Endothelial cell of hepatic sinusoid (primary cell): ENCODE measurements at regions not wholly inside any gene's neighbourhood (a gene's known extent, or its start where the extent isn't known, plus 50 kb on each side); places are given as distances from the start of the nearest gene placed in this dataset.

Source experiments
- in situ Hi-C: cut with HindIII; loops from 2 replicates; pipeline ENCODE4 v1.10.0; 2017; ENCODE audit warnings: low sequenced_read_pairs

DNA sequence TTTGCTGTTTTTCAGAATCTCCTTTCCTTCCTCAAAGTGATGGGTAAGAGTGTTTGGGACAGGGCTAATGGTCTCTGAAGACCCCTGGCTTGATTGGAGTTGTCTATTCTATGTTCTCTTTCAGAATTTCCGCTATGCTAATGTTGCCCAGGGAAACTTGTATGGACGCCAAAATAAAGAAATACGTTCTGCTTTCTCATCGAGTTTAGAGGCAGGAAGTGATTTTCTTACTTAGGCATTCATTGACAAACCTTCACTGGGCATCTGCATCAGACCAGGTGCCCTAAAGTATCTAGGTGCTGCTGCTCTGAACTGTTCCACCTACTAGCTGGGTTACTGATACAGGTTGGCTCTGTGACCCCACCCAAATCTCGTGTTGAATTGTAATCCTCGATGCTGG, 787.9 kb upstream of the EEF2KMT start:
- in situ Hi-C loops = no loop called here

DNA sequence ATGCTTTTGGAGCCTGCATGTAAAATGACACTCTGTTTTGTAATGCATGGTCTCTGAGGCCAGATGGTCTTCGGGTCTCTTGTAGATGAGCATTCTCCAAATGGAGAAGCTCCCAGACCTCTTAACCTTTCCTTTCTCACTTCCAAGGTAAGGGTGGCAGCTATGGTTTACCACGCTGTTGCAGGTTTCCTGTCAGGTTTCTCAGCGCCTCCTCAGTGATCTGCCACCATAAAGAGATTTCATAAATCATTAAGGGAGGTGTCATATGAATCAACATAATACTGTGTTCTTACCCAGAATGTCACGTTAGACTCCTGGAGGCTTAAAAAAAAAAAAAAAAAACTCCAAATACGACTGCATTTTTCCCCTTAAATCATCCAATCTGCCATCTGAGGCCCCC, 787.4 kb upstream of the EEF2KMT start:
- in situ Hi-C loops = no loop called here

DNA sequence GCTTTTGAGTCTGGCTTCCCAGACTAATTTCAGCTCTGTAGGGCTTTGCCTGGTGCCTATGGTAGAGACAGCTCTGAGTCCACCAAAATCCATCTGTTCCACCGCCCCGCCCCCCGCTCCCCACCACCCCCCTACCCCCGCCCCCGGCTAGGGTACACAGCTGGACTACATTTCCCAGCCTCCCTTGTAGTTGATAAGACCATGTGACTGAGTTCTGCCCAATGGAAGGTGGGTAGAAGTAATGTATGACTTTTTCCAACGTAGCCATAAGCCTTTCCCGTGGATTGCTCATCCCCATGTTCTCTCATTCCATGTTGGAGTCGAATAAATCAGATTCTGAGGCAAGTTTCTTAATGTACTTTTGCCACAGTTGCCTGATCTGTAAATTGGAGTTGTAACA, 786.7 kb upstream of the EEF2KMT start:
- in situ Hi-C loops = no loop called here

DNA sequence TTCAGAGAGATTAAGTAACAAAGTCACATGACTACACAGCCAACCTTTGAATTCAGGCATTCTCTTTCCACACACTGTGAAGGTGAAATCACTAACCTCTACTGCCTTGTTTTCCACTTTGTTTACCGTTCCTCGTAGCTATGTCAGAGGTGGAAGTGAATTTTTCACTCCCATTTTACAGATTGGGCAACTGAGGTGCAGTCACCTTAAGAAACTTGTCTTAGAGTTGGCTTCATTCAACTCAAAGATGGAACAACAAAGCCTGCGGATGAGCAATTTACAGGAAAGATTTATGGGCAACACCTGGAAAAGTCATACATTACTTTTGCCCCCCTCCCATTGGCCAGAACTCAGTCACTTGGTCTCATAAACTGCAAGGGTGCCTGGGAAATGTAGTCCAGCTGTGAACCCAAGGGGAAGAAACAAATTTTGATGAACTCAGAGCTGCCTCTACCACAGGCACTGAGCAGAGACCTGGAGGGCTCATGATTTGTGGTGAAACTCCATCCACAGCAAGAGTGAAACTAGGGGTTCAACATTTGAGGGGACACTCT, 784.6 kb upstream of the EEF2KMT start:
- in situ Hi-C loops = no loop called here

DNA sequence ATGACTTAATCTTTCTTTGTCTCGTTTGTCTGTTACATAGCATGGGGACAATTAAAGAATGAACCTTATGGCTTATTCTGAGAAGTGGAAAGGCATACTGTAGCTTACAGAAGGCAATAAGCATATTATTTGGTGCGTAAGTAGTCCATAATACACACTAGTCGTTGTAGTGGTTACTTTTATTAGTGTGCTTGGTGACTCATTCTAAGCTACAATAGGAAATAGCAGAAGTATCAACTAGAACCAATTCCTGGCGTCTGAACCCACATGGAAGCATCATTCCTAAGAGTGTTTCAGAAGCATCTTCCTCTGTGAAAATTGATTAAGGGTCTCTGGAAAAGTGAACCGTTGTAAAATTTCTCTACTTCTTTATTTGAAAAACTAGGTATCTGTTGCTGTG, 777.8 kb upstream of the EEF2KMT start:
- in situ Hi-C loops = no loop called here

DNA sequence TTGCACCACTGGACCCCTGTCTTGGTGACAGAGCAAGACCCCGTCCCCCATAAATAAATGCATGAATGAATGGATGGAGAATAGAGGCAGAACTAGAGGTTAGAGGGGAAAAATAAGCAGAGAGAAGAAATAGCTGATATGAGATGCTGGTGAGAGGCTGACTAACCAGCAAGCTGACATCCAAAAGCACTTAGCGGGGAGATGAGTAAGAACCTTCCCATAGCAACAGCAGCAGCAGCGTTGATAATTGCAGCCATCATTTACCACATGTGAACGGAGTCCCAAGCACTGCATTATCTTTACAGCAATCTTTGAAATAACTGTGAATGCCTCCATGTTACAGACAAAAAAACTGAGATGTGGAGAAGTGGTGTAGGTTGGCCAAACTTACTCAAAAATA, 777.3 kb upstream of the EEF2KMT start:
- in situ Hi-C loops = no loop called here

DNA sequence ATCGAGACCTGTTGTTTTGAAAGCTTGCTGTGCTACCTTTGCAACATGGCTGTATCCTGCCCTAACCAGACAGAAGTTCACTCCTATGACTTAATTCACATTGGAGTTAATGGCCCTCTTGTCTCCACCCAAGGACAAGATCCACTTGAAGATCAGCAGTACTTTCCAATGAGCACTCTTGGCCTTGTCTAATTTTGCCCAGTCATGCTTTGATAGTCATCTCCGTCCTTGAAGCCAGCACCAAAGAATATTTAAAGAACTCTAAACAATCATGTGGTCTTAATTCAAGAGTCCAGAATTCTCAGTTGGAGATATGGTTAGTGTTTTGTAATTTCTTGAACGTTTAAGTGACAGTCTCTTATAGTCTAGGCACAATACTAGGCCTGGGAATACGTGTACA, 775.6 kb upstream of the EEF2KMT start:
- in situ Hi-C loops = no loop called here

DNA sequence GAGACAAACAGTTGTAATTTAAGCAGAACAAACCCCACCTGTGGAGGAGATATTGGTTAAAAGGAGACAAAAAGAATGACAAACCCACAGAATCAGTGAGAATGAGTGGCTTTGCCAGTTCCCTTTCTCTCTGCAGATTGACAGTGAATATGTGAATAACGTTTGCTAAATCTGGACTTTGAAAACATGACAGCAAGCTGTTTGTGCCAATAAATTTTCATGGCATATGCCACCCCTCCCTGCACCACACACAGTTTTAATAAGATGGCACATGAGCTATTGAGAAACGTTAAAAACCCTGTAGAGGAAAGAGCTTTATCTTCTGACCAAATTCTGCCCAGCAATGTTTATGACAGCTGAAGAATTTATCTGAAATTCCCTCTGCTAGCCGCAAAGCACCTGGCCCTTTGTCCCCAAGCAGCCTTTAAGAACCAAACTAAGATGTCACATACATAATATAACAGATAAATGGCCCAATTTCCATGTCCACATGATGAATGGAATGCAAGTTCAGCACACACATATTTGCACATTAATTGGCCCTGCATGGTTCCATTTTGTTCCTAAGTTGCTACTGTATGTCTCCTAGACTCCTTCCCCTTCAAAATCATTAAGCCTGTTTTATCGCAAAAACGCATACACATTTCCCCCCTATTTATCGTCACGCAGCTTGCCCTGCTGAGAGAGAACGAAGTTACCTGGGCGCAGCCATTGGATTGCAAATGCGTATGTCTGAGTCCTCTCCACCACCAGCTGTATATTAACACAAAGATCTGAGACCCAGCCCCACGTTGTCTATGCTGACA, 773.5 kb upstream of the EEF2KMT start:
- in situ Hi-C loops = no loop called here

DNA sequence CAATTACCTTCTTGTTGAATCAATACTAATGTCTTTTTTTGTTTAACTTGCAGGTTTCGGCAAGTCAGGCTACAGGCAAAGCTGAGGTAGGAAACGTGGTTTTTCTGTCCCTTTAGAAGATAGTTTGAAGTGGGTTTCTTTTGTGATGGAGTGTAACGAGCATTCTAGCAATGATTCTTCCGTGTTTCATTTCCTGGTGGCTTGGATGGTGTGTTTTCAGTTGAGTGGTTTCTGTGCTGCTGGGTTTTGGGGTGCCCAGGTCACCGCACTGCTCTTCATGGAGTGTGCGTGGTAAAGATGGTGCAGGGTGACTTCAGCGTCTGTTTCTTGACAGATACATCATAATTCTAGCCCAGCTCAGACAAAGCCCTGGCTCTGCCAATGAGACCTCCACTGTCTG, 769.7 kb upstream of the EEF2KMT start:
- in situ Hi-C loops = no loop called here

DNA sequence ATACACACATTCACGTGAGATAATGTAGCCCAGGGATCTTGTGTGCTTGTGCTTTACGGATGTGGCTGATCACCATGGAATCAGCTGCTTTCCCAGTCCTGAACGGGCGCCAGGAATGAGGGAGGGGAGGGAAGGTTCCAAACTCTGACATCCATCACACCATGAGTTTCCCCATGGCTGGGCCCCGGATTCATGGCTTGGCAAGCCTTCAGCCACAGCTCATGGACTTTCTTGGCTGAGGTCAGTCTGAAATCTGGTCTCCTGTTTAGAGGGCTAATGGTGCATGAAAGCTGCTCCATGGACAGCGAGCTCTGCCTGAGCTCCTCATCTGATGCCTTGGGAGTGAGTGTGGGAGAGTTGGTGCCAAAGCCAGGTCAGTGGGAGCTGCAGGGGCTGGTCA, 767.6 kb upstream of the EEF2KMT start:
- in situ Hi-C loops = no loop called here

DNA sequence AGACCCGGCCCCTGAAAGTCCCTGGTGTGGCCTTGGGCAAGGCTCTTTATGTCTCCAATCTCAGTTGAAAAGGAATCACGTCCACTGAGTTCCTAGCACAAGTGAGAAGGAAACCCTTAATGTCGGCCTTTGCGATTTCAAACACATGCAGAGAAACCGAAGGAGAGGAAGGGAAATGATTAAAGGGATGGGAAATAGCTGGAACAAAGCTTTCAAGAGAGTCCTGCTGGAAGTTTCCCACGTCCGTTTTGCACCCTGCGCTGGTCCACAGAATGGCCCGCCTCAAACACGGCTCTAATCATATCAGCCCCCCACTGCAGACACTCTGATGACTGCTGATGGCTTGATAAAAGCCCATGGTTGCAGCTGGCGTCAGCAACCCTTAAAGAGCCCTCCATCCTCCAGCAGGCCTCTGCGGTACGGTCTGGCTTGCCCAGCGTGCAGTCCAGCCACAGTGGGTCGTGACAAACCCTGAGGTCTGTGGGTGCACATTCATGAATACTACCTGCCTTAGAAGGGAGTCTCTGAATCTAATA, 765.5 kb upstream of the EEF2KMT start:
- in situ Hi-C loops = no loop called here

DNA sequence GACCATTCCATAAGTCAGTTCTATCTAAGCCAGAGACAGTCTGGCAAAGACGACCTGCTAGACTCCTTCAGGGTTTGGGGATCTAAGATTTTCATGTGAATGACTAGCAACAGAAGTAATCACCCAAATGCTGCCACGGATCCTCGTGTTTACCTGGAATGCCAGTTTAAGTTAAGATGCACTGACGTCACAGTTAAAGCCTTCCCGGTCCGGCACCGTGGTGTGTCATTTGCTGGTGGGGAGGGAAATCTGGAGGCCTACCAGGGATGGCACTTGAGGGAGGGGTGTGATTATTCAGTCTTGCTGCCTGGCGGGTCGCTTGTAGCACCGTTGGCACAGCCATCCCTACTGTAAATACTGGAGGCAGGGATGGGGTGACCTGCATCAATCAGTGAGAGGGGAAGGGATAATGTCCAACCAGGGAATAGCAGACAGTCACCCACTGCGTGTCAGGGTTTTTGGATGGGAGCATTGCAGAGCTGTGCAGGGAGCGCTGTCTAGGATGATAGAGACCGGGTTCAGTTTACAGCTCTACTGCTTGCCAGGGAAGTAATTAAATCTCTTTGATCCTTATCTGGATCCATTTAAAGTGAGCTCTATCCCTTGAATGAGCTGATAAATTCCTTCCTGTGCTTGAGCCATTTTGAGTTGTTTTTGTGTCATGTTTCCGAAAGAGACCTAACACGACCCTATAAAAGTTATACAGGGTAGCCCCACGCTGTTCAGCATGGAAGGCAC, 764.7 kb upstream of the EEF2KMT start:
- in situ Hi-C loops = no loop called here

DNA sequence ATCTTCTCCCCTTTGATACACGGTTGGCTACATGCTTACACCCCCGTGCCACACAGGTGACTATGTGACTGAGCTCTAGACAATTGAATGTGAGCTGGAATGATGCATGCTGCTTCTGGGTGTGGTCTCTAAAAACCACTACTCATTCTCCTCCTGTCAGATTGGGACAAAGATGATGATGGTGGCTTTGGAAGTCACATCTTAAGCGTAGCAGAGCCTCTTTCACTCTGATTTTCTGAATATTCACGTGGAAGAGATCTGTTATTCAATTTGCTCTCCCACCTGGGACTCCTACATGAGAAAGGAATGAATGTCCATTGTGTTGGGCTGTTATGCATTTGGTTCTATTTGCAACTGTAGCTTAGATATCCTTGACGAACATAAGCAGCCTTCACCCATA, 763.6 kb upstream of the EEF2KMT start:
- in situ Hi-C loops = no loop called here

DNA sequence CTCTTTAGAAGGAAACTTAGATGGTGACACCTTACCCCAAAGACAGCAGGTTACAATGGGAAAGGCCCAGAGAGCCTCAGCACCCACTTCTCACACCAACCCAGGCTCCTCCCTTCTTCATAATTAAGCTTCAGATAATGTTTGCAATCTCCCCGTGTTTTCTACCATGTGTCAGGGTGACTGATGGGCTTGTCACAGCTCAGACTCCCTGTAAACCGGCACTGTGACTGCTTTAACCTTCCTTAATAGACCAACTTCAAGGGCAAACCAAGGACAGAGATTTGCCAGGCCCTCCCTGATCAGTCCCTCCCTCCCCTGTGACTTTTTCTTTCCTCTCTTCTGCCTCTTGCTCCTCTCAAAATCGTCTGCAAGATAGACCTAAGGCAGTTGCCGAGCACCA, 760.6 kb upstream of the EEF2KMT start:
- in situ Hi-C loops = no loop called here

DNA sequence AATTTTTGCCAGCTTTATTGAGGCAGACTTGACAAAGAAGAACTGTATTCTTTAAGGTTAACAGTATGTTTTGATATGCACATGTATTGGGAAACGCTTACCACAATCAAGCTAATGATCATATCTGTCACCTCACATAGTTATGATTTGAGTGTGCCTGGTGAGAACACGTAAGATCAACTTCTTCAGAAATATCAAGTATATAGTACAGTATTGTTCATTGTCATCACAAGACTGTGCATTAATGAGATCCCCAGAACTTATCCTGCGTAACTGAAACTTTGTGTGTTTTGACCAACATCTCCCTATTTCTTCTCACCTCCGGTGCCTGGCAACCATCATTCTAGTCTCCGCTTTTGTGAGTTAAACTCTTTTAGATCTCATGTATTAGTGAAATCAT, 756.4 kb upstream of the EEF2KMT start:
- in situ Hi-C loops = no loop called here

DNA sequence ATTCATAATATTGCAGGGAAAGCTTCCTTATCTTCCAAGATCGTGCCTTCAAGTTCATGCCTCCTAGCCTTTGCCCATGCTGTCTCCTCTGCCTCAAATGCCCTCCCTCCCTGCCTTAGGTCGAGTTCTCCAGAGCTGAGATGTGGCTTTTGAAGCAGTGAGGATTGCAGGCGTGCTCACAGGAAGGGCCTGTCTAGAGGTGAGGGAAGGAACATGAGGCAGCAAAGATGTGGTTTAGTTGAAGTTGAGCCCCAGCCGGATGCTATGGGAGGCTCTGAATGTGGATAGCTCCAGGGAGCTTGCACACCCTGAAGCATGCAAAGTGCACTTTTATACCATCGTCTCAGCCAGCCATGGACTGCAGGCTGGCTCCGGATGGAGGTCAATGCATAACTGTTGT, 754.6 kb upstream of the EEF2KMT start:
- in situ Hi-C loops = no loop called here

DNA sequence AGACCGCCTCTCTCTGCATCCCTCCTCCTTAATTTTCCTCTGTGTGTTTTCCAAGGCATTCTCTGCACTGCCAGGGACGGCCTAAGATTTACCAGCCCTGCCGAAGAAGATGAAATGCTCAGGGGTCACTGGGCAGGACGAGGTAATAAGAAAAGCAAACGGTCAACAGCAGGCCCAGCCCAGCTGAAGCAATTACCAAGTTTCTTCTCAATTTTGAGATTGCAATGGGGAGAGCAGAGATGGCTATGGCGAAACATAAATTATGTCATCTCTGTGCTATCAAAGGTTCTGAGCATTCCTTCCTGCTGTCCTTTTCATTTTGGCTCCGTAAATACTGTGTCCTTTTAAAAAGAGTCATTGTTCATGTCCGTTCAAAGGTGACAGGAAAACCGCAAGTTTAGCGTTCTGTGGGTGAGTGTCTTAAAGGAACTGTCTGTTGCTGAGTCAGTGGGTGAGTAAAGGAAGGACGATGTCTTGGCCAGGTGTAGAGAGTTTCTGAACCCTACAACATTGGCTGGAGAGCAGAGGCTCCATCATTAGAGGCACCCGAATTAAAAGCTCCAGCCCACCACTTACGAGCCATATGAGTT, 753.9 kb upstream of the EEF2KMT start:
- in situ Hi-C loops = no loop called here

DNA sequence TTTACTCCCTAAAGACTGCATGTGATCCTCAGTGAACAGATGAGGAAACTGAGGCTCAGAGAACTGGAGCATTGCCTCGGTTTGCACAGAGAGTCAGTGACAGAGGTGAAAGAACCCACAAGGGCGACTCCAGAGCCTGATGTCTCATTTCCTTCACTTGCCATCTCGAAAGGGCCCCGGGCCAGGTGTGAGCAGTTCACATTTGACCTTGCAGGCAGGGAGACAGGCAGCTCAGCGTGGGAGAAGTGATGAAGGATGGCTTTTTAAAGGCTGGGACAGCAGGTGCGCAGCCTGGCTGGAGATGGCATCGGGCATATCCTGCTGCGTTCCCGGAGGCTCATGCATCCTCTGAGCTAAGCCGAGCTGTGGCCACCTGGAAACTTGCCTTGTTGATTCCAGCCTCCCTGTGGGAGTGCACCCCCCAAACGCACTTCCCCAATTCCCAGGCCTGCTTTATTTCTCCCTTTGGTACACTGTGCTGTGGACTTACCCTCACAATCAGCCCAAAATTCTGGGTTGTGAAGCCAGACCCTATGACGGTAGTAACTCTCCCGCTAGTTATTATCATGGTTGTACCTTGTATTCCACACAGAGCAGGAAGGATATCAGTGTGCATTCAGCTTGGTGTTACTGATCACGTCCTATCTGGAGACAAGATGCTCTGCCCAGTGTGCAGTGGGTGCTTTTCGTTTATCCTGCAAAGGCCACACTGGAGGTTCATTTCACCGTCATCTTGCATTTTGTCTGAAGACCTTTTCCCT, 753.2 kb upstream of the EEF2KMT start:
- in situ Hi-C loops = no loop called here

DNA sequence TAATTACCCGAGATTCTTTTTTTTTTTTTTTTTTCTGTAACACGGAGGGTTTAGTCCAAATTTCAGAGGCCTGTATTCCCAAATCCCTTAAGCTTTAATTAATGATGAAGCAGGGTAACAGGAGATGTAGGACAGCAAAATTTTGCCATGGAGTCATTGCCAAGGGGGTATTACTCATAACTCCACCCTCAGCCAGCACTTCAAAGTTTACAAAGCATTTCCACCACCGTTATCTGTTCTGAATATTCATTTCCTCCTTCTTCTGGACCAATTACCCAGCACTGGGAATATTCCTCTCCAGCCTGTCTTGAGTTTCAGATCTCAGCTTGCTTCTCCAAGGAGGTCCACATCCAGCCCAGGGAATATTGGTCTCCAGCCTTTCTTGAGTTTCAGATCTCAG, 747.5 kb upstream of the EEF2KMT start:
- in situ Hi-C loops = no loop called here

DNA sequence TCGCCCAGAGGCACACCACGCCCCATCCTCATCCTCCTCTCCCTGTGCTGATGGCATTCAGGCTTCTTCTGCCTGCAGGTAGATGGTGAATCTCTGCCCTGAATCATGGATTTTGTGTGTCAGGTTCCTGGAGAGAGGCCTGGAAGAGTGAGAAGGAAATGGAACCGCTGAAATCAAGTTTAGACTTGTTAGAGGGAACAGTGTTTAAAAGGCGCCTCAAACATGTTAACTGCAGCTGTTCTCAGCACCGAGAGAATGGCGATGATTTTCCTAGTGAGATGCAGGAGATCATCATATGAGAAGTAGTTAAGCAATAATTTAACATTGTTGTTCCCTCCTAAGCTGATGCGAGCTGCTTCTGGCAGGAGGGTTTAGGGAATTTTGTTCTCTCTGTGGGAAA, 744.4 kb upstream of the EEF2KMT start:
- in situ Hi-C loops = no loop called here

DNA sequence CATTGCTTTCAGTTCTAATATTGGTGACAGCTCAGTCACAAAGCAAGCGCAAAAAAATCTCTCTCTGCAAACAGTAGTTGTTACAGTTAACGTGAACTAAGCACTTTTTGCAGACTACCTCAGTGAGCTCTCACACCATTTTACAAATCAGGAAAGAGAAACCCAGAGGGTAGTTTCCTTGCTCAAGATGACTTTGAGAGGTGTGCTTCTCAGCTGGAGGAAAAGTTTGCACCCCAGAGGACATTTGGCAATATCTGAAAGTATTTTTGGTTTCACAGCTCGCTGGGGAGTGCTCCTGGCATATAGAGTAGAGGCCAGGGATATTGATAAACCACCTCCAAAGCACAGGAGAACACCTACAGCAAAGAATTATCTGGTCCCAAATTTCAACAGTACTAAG, 741.1 kb upstream of the EEF2KMT start:
- in situ Hi-C loops = no loop called here
